Glutamatergic neuron (in vitro differentiated cells): ENCODE measurements at regions not wholly inside any gene's neighbourhood (a gene's known extent, or its start where the extent isn't known, plus 50 kb on each side); places are given as distances from the start of the nearest gene placed in this dataset.

ENCODE experiments used
- DNase-seq: peaks from one replicate; pipeline ENCODE4 v3.0.0; 2022
- H3K27ac Mint-ChIP-seq: one replicate; pipeline ENCODE4 v1.8.0; 2020; ENCODE audit warnings: mild to moderate bottlenecking, mixed read lengths, inconsistent platforms; ENCODE audit not compliant: unreplicated experiment
- H3K27me3 Mint-ChIP-seq: one replicate; pipeline ENCODE4 v1.8.0; 2020; ENCODE audit warnings: mild to moderate bottlenecking, moderate library complexity, mixed read lengths, inconsistent platforms; ENCODE audit not compliant: unreplicated experiment
- H3K36me3 Mint-ChIP-seq: one replicate; pipeline ENCODE4 v1.8.0; 2020; ENCODE audit warnings: mild to moderate bottlenecking, mixed read lengths, inconsistent platforms; ENCODE audit not compliant: unreplicated experiment
- H3K4me1 Mint-ChIP-seq: one replicate; pipeline ENCODE4 v1.8.0; 2020; ENCODE audit warnings: mild to moderate bottlenecking, low read depth, mixed read lengths, inconsistent platforms; ENCODE audit not compliant: unreplicated experiment
- H3K4me3 Mint-ChIP-seq: one replicate; pipeline ENCODE4 v1.8.0; 2020; ENCODE audit warnings: mild to moderate bottlenecking, mixed read lengths, inconsistent platforms; ENCODE audit not compliant: unreplicated experiment
- H3K9me3 Mint-ChIP-seq: one replicate; pipeline ENCODE4 v1.8.0; 2020; ENCODE audit warnings: mild to moderate bottlenecking, moderate library complexity, mixed read lengths, inconsistent platforms; ENCODE audit not compliant: unreplicated experiment
- CTCF ChIP-seq: fragments of 200-600 bp; sonication (generic); IDR thresholded peaks from one replicate; pipeline ENCODE4 v1.5.0; 2021; ENCODE audit not compliant: partially characterized antibody, unreplicated experiment

- TF ChIP-seq CTCF, result no peak
- no peak overlapping the region for H3K4me3 Mint-ChIP-seq
- H3K9me3 Mint-ChIP-seq, result peaks cover 1% of the 10 kb centered on the region
- H3K27ac Mint-ChIP-seq, result no peak overlapping the region
- no peaks in the 10 kb centered on the region for H3K4me1 Mint-ChIP-seq
- H3K36me3 Mint-ChIP-seq, result no peaks in the 10 kb centered on the region
- DNase-seq, result no peak
- no peaks in the 10 kb centered on the region for H3K27me3 Mint-ChIP-seq
Observed at GRCh38 chr11:122423273-122423672, 232.2 kb upstream of the UBASH3B start.

- Mint-ChIP-seq H3K4me3 (no peak overlapping the region), H3K27ac (no peak overlapping the region), H3K4me1 (no peaks in the 10 kb centered on the region), H3K27me3 (no peaks in the 10 kb centered on the region), H3K9me3 (peaks cover 1% of the 10 kb centered on the region), H3K36me3 (no peaks in the 10 kb centered on the region)
- no peak for DNase-seq
- no peak for TF ChIP-seq CTCF
Observed at GRCh38 chr11:122422682-122423081, 232.8 kb upstream of the UBASH3B start.

- H3K4me1 Mint-ChIP-seq, result no peaks in the 10 kb centered on the region
- H3K36me3 Mint-ChIP-seq, result no peaks in the 10 kb centered on the region
- H3K27me3 Mint-ChIP-seq, result no peaks in the 10 kb centered on the region
- no peak for TF ChIP-seq CTCF
- no peak for DNase-seq
- no peak overlapping the region for H3K27ac Mint-ChIP-seq
- H3K4me3 Mint-ChIP-seq, result no peak overlapping the region
- peaks cover 1% of the 10 kb centered on the region for H3K9me3 Mint-ChIP-seq
Observed at GRCh38 chr11:122421702-122422101, 233.8 kb upstream of the UBASH3B start.

GRCh38 chr11:122418032-122418431, 237.5 kb upstream of the UBASH3B start:
- no peak for TF ChIP-seq CTCF
- no peak for DNase-seq
- H3K36me3 Mint-ChIP-seq, result no peaks in the 10 kb centered on the region
- H3K4me3 Mint-ChIP-seq, result no peak overlapping the region
- H3K27me3 Mint-ChIP-seq, result no peaks in the 10 kb centered on the region
- no peak overlapping the region for H3K27ac Mint-ChIP-seq
- peaks cover 1% of the 10 kb centered on the region for H3K9me3 Mint-ChIP-seq
- H3K4me1 Mint-ChIP-seq, result no peaks in the 10 kb centered on the region

- no peaks in the 10 kb centered on the region for H3K9me3 Mint-ChIP-seq
- H3K36me3 Mint-ChIP-seq, result no peaks in the 10 kb centered on the region
- no peak for DNase-seq
- H3K27me3 Mint-ChIP-seq, result no peaks in the 10 kb centered on the region
- TF ChIP-seq CTCF, result no peak
- H3K4me1 Mint-ChIP-seq, result no peaks in the 10 kb centered on the region
- H3K27ac Mint-ChIP-seq, result no peak overlapping the region
- no peak overlapping the region for H3K4me3 Mint-ChIP-seq
Observed at GRCh38 chr11:122414406-122415018, 241.0 kb upstream of the UBASH3B start.
